Caco-2 (cell line): ENCODE measurements at regions not wholly inside any gene's neighbourhood (a gene's known extent, or its start where the extent isn't known, plus 50 kb on each side); places are given as distances from the start of the nearest gene placed in this dataset.

Experiments used
- BruUV-seq: library from RNA; stranded (reverse); fragments of 400-500 nt; replicated peaks from 2 replicates; lab custom pipeline; 2021; lab: Mats Ljungman, UMichigan
- CTCF ChIA-PET: fragments of 300-600 bp; sonication (Branson Sonifier 250); formaldehyde crosslinking; loops from one replicate; lab custom pipeline; 2022; ENCODE audit warnings: antibody characterized with exemption; lab: Charles Lee
- POLR2A ChIA-PET: fragments of 300-600 bp; sonication (Branson Sonifier 250); formaldehyde crosslinking; loops from one replicate; lab custom pipeline; 2022; ENCODE audit warnings: antibody characterized with exemption; lab: Charles Lee
- DNase-seq, 2 experiments: peaks; one replicate each; pipeline versions ENCODE4 v3.0.0 to v3.0.0-alpha.2; 2020 to 2022
- H3K27me3 ChIP-seq: replicated peaks from 2 replicates; pipeline ENCODE4 v1.6.0; 2011; ENCODE audit warnings: low read length; ENCODE audit not compliant: control insufficient read depth, insufficient read depth
- H3K36me3 ChIP-seq: 2 replicates; pipeline ENCODE4 v1.5.1; 2011; ENCODE audit warnings: low read length; ENCODE audit not compliant: control insufficient read depth, insufficient read depth
- H3K4me1 ChIP-seq: fragments of 250-450 bp; sonication (Bioruptor Pico); 2 replicates; pipeline ENCODE4 v1.5.1; 2020; ENCODE audit warnings: mild to moderate bottlenecking
- H3K4me3 ChIP-seq: 2 replicates; pipeline ENCODE4 v1.5.1; 2011; ENCODE audit warnings: low read depth, mild to moderate bottlenecking, control low read depth, low read length
- H3K9me3 ChIP-seq: fragments of 250-450 bp; sonication (Bioruptor Pico); 2 replicates; pipeline ENCODE4 v1.5.1; 2020; ENCODE audit warnings: mild to moderate bottlenecking, moderate library complexity
- H3K27ac Mint-ChIP-seq: one replicate; pipeline ENCODE4 v1.8.0; 2022; ENCODE audit warnings: mixed read lengths; ENCODE audit not compliant: unreplicated experiment
- H3K27me3 Mint-ChIP-seq: one replicate; pipeline ENCODE4 v1.8.0; 2022; ENCODE audit warnings: mixed read lengths; ENCODE audit not compliant: insufficient read depth, unreplicated experiment
- H3K36me3 Mint-ChIP-seq: one replicate; pipeline ENCODE4 v1.8.0; 2022; ENCODE audit warnings: mild to moderate bottlenecking, mixed read lengths; ENCODE audit not compliant: insufficient read depth, unreplicated experiment
- H3K4me1 Mint-ChIP-seq: one replicate; pipeline ENCODE4 v1.8.0; 2022; ENCODE audit warnings: low read depth, mixed read lengths; ENCODE audit not compliant: unreplicated experiment
- H3K4me3 Mint-ChIP-seq: one replicate; pipeline ENCODE4 v1.8.0; 2022; ENCODE audit warnings: mild to moderate bottlenecking, moderate library complexity, mixed read lengths; ENCODE audit not compliant: unreplicated experiment
- H3K9me3 Mint-ChIP-seq: one replicate; pipeline ENCODE4 v1.8.0; 2022; ENCODE audit warnings: mixed read lengths; ENCODE audit not compliant: unreplicated experiment
- CTCF ChIP-seq, 2 experiments: fragments of 200-600 bp in 1 of 2; IDR thresholded peaks; 1 replicate in 1 of 2; 2 replicates in 1 of 2; pipeline versions ENCODE4 v1.5.1 to v1.8.0; 2011 to 2022; ENCODE audit warnings: antibody characterized with exemption in 1 of 2, control low read depth in 1 of 2, inconsistent platforms in 1 of 2, low read depth in 1 of 2, low read length in 1 of 2, mild to moderate bottlenecking in 1 of 2, moderate library complexity in 1 of 2; ENCODE audit not compliant: insufficient read depth in 1 of 2, severe bottlenecking in 1 of 2, unreplicated experiment in 1 of 2
- intact Hi-C: fragments of 100-400 bp; cut with micrococcal nuclease; formaldehyde crosslinking; loops from one replicate; pipeline ENCODE4 v1.10.0; 2022; ENCODE audit not compliant: unreplicated experiment

- Mint-ChIP-seq H3K4me1 (no peaks in the 10 kb centered on the region), H3K4me3 (no peak overlapping the region), H3K27me3 (no peaks in the 10 kb centered on the region), H3K36me3 (no peaks in the 10 kb centered on the region), H3K9me3 (no peaks in the 10 kb centered on the region), H3K27ac (no peak overlapping the region)
- H3K4me1 ChIP-seq = no peaks in the 10 kb centered on the region
- TF ChIP-seq CTCF (IDR thresholded peaks at IDR 0.05; ENCODE audit: insufficient read depth in 1 of 2, low read depth in 1 of 2, low read length in 1 of 2, severe bottlenecking in 1 of 2, unreplicated experiment in 1 of 2) = no peak
- BruUV-seq = no TSS peak
- ChIA-PET POLR2A (no interaction called here), CTCF (no interaction called here)
- intact Hi-C loops = no loop called here
- no peaks in the 10 kb centered on the region for H3K9me3 ChIP-seq
- H3K36me3 ChIP-seq = no peaks in the 10 kb centered on the region
- no peaks in the 10 kb centered on the region for H3K27me3 ChIP-seq
- DNase-seq = no peak
- no peak overlapping the region for H3K4me3 ChIP-seq
Observed at GRCh38 chrX:66920296-66920695, 281.4 kb upstream of the EDA2R start.

- TF ChIP-seq CTCF (IDR thresholded peaks at IDR 0.05; ENCODE audit: insufficient read depth in 1 of 2, low read depth in 1 of 2, low read length in 1 of 2, severe bottlenecking in 1 of 2, unreplicated experiment in 1 of 2) = no peak
- CTCF ChIA-PET = no interaction called here
- H3K9me3 Mint-ChIP-seq = no peaks in the 10 kb centered on the region
- POLR2A ChIA-PET = no interaction called here
- no peaks in the 10 kb centered on the region for H3K36me3 ChIP-seq
- H3K4me3 Mint-ChIP-seq = no peak overlapping the region
- H3K36me3 Mint-ChIP-seq = no peaks in the 10 kb centered on the region
- no peak overlapping the region for H3K27ac Mint-ChIP-seq
- BruUV-seq = no TSS peak
- no peaks in the 10 kb centered on the region for H3K4me1 ChIP-seq
- H3K27me3 Mint-ChIP-seq = no peaks in the 10 kb centered on the region
- no peak overlapping the region for H3K4me3 ChIP-seq
- no peaks in the 10 kb centered on the region for H3K9me3 ChIP-seq
- DNase-seq = no peak
- H3K4me1 Mint-ChIP-seq = no peaks in the 10 kb centered on the region
- intact Hi-C loops = no loop called here
- H3K27me3 ChIP-seq = no peaks in the 10 kb centered on the region
Observed at GRCh38 chrX:66919280-66919832, 280.5 kb upstream of the EDA2R start.

GRCh38 chrX:66918511-66918910 is 279.6 kb upstream of the EDA2R start:
- TF ChIP-seq CTCF (IDR thresholded peaks at IDR 0.05; ENCODE audit: insufficient read depth in 1 of 2, low read depth in 1 of 2, low read length in 1 of 2, severe bottlenecking in 1 of 2, unreplicated experiment in 1 of 2) = no peak
- no peaks in the 10 kb centered on the region for H3K36me3 Mint-ChIP-seq
- no peaks in the 10 kb centered on the region for H3K4me1 Mint-ChIP-seq
- ChIA-PET POLR2A (no interaction called here), CTCF (no interaction called here)
- BruUV-seq = no TSS peak
- H3K27ac Mint-ChIP-seq = no peak overlapping the region
- no peaks in the 10 kb centered on the region for H3K27me3 ChIP-seq
- H3K9me3 ChIP-seq = no peaks in the 10 kb centered on the region
- DNase-seq = no peak
- H3K4me1 ChIP-seq = no peaks in the 10 kb centered on the region
- no peak overlapping the region for H3K4me3 ChIP-seq
- no peak overlapping the region for H3K4me3 Mint-ChIP-seq
- no peaks in the 10 kb centered on the region for H3K36me3 ChIP-seq
- intact Hi-C loops = no loop called here
- no peaks in the 10 kb centered on the region for H3K9me3 Mint-ChIP-seq
- H3K27me3 Mint-ChIP-seq = no peaks in the 10 kb centered on the region
